SK-N-SH (cell line): ENCODE measurements at regions not wholly inside any gene's neighbourhood (a gene's known extent, or its start where the extent isn't known, plus 50 kb on each side); places are given as distances from the start of the nearest gene placed in this dataset.
A peak's percentile ranks its signal among the peaks of the same experiment; 100 is the strongest.

Experiments
- CTCF ChIA-PET: fragments of 300-600, 350-600 bp; formaldehyde crosslinking; extraction: SDS; loops from one replicate; lab custom pipeline; 2021; lab: Yijun Ruan, JAX
- POLR2A ChIA-PET: fragments of 350-600 bp; sonication (Branson Sonifier 250); formaldehyde crosslinking; extraction: SDS; loops from one replicate; lab custom pipeline; 2020; ENCODE audit warnings: antibody characterized with exemption, inconsistent platforms; lab: Yijun Ruan, JAX
- DNase-seq: peaks from one replicate; pipeline ENCODE4 v3.0.0; 2012
- H2AFZ ChIP-seq: fragments of 200-600 bp; sonication (generic); 2 replicates; pipeline ENCODE4 v1.8.1; 2016; ENCODE audit warnings: antibody characterized with exemption, mild to moderate bottlenecking, low read depth
- H3F3A ChIP-seq: fragments of 200-600 bp; sonication (generic); replicated peaks from 2 replicates; pipeline ENCODE3; 2016; ENCODE audit warnings: antibody characterized with exemption, mild to moderate bottlenecking; ENCODE audit not compliant: insufficient read depth
- H3K27ac ChIP-seq, 2 experiments: fragments of 200-500 bp in 1 of 2; fragments of 200-600 bp in 1 of 2; sonication (Bioruptor generic) in 1 of 2; sonication (generic), shearing (Covaris generic) in 1 of 2; 2 replicates each; pipeline versions ENCODE4 v1.5.1 to v1.6.1; 2014 to 2016; ENCODE audit warnings: low read depth in 2 of 2, inconsistent platforms in 1 of 2, low read length in 1 of 2, mild to moderate bottlenecking in 1 of 2, mixed read lengths in 1 of 2
- H3K27me3 ChIP-seq: fragments of 200-600 bp; sonication (generic), shearing (Covaris generic); 2 replicates; pipeline ENCODE4 v1.6.1; 2016; ENCODE audit warnings: mixed run types; ENCODE audit not compliant: insufficient read depth
- H3K36me3 ChIP-seq, 2 experiments: fragments of 200-500 bp in 1 of 2; fragments of 200-600 bp in 1 of 2; sonication (Bioruptor generic) in 1 of 2; sonication (generic) in 1 of 2; replicated peaks in 1 of 2; 2 replicates each; pipeline versions ENCODE3 to v1.5.1; 2014 to 2016; ENCODE audit warnings: low read length in 1 of 2, mild to moderate bottlenecking in 1 of 2; ENCODE audit not compliant: insufficient read depth in 2 of 2, control insufficient read depth in 1 of 2
- H3K4me1 ChIP-seq, 2 experiments: fragments of 200-500 bp in 1 of 2; fragments of 200-600 bp in 1 of 2; sonication (Bioruptor generic) in 1 of 2; sonication (generic), shearing (Covaris generic) in 1 of 2; 2 replicates each; pipeline versions ENCODE4 v1.5.1 to v1.6.1; 2014 to 2016; ENCODE audit warnings: low read depth in 1 of 2, low read length in 1 of 2, mixed run types in 1 of 2; ENCODE audit not compliant: insufficient read depth in 2 of 2, control insufficient read depth in 1 of 2
- H3K4me2 ChIP-seq: fragments of 200-600 bp; sonication (generic), shearing (Covaris generic); 2 replicates; pipeline ENCODE4 v1.6.1; 2017; ENCODE audit warnings: mixed run types
- H3K4me3 ChIP-seq, 2 experiments: fragments of 200-500 bp in 1 of 2; fragments of 200-600 bp in 1 of 2; sonication (Bioruptor generic) in 1 of 2; sonication (generic), shearing (Covaris generic) in 1 of 2; 2 replicates each; pipeline versions ENCODE4 v1.5.1 to v1.8.1; 2014 to 2016; ENCODE audit warnings: low read depth in 2 of 2, inconsistent platforms in 1 of 2, low read length in 1 of 2, mild to moderate bottlenecking in 1 of 2, mixed read lengths in 1 of 2, moderate library complexity in 1 of 2
- H3K79me2 ChIP-seq: fragments of 200-600 bp; sonication (generic); 2 replicates; pipeline ENCODE4 v1.8.1; 2017; ENCODE audit warnings: mild to moderate bottlenecking; ENCODE audit not compliant: insufficient read depth
- H3K9ac ChIP-seq: fragments of 200-600 bp; sonication (generic); 2 replicates; pipeline ENCODE4 v1.6.1; 2017; ENCODE audit warnings: mixed run types
- H3K9me2 ChIP-seq: fragments of 200-600 bp; sonication (generic); 2 replicates; pipeline ENCODE4 v1.6.1; 2017; ENCODE audit warnings: mixed run types
- H3K9me3 ChIP-seq: fragments of 200-600 bp; sonication (generic); 2 replicates; pipeline ENCODE4 v1.6.1; 2017; ENCODE audit warnings: mixed run types, mild to moderate bottlenecking, moderate library complexity
- H4K20me1 ChIP-seq: fragments of 200-600 bp; sonication (generic); 2 replicates; pipeline ENCODE4 v1.6.1; 2017; ENCODE audit warnings: mild to moderate bottlenecking, mixed run types; ENCODE audit not compliant: insufficient read depth
- EP300 ChIP-seq, 2 experiments: IDR thresholded peaks; 2 replicates each; pipeline versions ENCODE4 v1.4.0 to v1.6.1; 2012; ENCODE audit warnings: borderline replicate concordance in 1 of 2, low read depth in 1 of 2, low read length in 1 of 2
- FOSL2 ChIP-seq: IDR thresholded peaks from 2 replicates; pipeline ENCODE4 v1.4.0; 2012; ENCODE audit warnings: low read depth, mild to moderate bottlenecking, moderate library complexity, borderline replicate concordance
- IRF3 ChIP-seq: fragments of 150-350 bp; IDR thresholded peaks from 2 replicates; pipeline ENCODE4 v1.6.1; 2016; ENCODE audit warnings: mild to moderate bottlenecking, low read depth, low read length
- JUND ChIP-seq: IDR thresholded peaks from 2 replicates; pipeline ENCODE4 v1.4.0; 2012
- NFIC ChIP-seq: IDR thresholded peaks from 2 replicates; pipeline ENCODE4 v1.4.0; 2012; ENCODE audit warnings: borderline replicate concordance
- PBX3 ChIP-seq: IDR thresholded peaks from 2 replicates; pipeline ENCODE4; 2012
- RCOR1 ChIP-seq: fragments of 150-350 bp; IDR thresholded peaks from 2 replicates; pipeline ENCODE4 v1.6.1; 2017; ENCODE audit warnings: antibody characterized with exemption, low read length
- SIN3A ChIP-seq: IDR thresholded peaks from 2 replicates; pipeline ENCODE4 v1.6.1; 2012; ENCODE audit warnings: low read depth, mild to moderate bottlenecking, low read length, moderate library complexity, borderline replicate concordance
- TAF1 ChIP-seq: IDR thresholded peaks from 2 replicates; pipeline ENCODE4 v1.6.1; 2012; ENCODE audit warnings: low read depth, mild to moderate bottlenecking, low read length, moderate library complexity, borderline replicate concordance
- TCF12 ChIP-seq: IDR thresholded peaks from 2 replicates; pipeline ENCODE4 v1.4.0; 2012
- TEAD4 ChIP-seq: IDR thresholded peaks from 2 replicates; pipeline ENCODE4 v1.4.0; 2012; ENCODE audit warnings: mild to moderate bottlenecking, borderline replicate concordance; ENCODE audit not compliant: insufficient read depth
- USF2 ChIP-seq: fragments of 150-350 bp; IDR thresholded peaks from 2 replicates; pipeline ENCODE4 v1.6.1; 2017; ENCODE audit warnings: antibody characterized with exemption, low read length, low read depth, borderline replicate concordance
- YY1 ChIP-seq: IDR thresholded peaks from 2 replicates; pipeline ENCODE4 v1.4.0; 2012; ENCODE audit warnings: low read depth, mild to moderate bottlenecking
- WGBS: methylation state at CpG from one replicate; pipeline ENCODE4 v1.1.6; 2017; ENCODE audit warnings: low lambda C conversion rate; 5-methylcytosine and 5-hydroxymethylcytosine counted together

- Histone ChIP-seq H3K4me3 (no peak overlapping the region), H3K9me3 (no peaks in the 10 kb centered on the region), H3K9me2 (no peaks in the 10 kb centered on the region), H3K79me2 (no peaks in the 10 kb centered on the region), H3F3A (peaks cover 14% of the 10 kb centered on the region), H3K4me2 (no peak overlapping the region), H3K9ac (no peak overlapping the region), H3K36me3 (no peaks in the 10 kb centered on the region), H3K4me1 (no peaks in the 10 kb centered on the region; a peak in 2 of 4 replicates), H3K27ac (no peak overlapping the region)
- DNase-seq, result no peak
- WGBS, result 92% methylated on average over 2 of the region's 2 CpGs
- POLR2A ChIA-PET, result no interaction called here
- TF ChIP-seq RCOR1 (no peak), SIN3A (no peak), YY1 (no peak)
- TF ChIP-seq, all 33 proteins: peak for 0
- no peaks in the 10 kb centered on the region for H3K27me3 ChIP-seq
- H4K20me1 ChIP-seq, result no peaks in the 10 kb centered on the region
- CTCF ChIA-PET, result interaction anchor here (0.8 to 2.8 kb wide), 3 partner anchors 13 to 694 kb away, joined by 3 to 15 read pairs (median 4); no protein-coding TSS in a partner anchor
- 0 out of 2 replicates have a peak overlapping the region, but pooled peaks have one; percentile 38 for H2AFZ ChIP-seq
Measured at GRCh38 chr12:87272851-87273250, 756.4 kb downstream of the C12orf50 start.

- POLR2A ChIA-PET, result no interaction called here
- 48% methylated on average over 3 of the region's 3 CpGs for WGBS
- H3K9me2 ChIP-seq, result no peaks in the 10 kb centered on the region
- H3K4me1 ChIP-seq, result no peaks in the 10 kb centered on the region; a peak in 2 of 4 replicates
- no peaks in the 10 kb centered on the region for H3K79me2 ChIP-seq
- H3K27me3 ChIP-seq, result no peaks in the 10 kb centered on the region
- TF ChIP-seq TAF1 (no peak), EP300 (IDR thresholded peaks at IDR 0.05; ENCODE audit: borderline replicate concordance in 1 of 2, low read depth in 1 of 2, low read length in 1 of 2) (peak in 1 of 2 experiments; percentile 77; a peak in 2 of 4 replicates), TCF12 (peak; percentile 54; the same call in 1 of the 2 replicates), USF2 (no peak), IRF3 (no peak), JUND (peak; percentile 61), FOSL2 (peak; percentile 42; the same call in 1 of the 2 replicates), NFIC (peak; percentile 79), PBX3 (peak; percentile 69), TEAD4 (peak; percentile 69; the same call in 1 of the 2 replicates)
- TF ChIP-seq, all 33 proteins: peak for 7
- Histone ChIP-seq H3K9ac (no peak overlapping the region), H3F3A (peaks cover 14% of the 10 kb centered on the region), H4K20me1 (no peaks in the 10 kb centered on the region), H2AFZ (peak overlapping the region; percentile 83), H3K9me3 (no peaks in the 10 kb centered on the region), H3K4me2 (peak overlapping the region; percentile 56), H3K36me3 (no peaks in the 10 kb centered on the region), H3K27ac (peak overlapping the region; percentile 28 to 45; a peak in 3 of 4 replicates), H3K4me3 (0 out of 4 replicates have a peak overlapping the region, but pooled peaks of 1 of the 2 experiments have one; percentile 11)
- CTCF ChIA-PET, result no interaction called here
- DNase-seq, result no peak
Measured at GRCh38 chr12:87270919-87271318, 758.3 kb downstream of the C12orf50 start.
